DMS53 treated with DMSO at 0.1 percent for 48 hours (cell line): ENCODE measurements at regions not wholly inside any gene's neighbourhood (a gene's known extent, or its start where the extent isn't known, plus 50 kb on each side); places are given as distances from the start of the nearest gene placed in this dataset.

Experiments used
- DNase-seq: peaks from one replicate; lab custom pipeline; 2025; ENCODE audit not compliant: unreplicated experiment; lab: John Stamatoyannopoulos, UW

DNA sequence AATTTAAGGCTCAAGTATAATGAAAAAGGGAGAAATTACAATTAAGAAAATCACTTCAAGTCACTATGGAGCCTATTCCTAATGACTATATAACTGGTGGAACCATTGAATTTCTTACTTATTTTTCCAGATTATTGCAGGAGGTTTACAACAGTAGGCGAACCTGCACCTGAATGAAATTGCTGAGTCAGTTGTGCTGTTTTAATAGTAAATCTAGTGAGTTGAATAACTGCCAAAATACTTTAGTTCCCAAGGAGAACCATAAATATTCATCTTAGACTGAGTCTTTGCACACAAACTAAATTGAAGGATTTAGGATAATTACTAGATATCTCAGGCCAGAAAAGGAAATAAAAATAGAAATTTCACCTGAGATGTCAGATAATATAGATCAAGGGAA, 1052.8 kb downstream of the NAALADL2 start:
- DNase-seq, result no peak

DNA sequence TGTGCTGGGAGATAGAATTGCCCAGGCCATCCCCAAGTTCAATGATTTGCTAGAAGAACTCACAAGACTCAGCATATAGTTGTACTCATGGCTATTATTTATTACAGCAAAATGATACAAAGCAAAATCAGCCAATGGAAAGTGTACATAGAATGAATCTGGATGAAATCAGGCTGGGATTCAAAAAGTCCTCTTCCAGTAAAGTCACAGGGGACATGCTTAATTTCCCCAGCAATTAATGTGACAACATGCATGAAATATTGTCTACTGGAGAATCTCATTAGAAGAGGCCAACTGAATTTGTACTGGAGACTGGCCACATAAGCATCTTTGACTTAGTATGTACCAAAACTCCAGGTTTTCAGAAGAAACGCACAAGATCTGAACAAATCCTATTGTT, 1043.1 kb downstream of the NAALADL2 start:
- no peak for DNase-seq

DNA sequence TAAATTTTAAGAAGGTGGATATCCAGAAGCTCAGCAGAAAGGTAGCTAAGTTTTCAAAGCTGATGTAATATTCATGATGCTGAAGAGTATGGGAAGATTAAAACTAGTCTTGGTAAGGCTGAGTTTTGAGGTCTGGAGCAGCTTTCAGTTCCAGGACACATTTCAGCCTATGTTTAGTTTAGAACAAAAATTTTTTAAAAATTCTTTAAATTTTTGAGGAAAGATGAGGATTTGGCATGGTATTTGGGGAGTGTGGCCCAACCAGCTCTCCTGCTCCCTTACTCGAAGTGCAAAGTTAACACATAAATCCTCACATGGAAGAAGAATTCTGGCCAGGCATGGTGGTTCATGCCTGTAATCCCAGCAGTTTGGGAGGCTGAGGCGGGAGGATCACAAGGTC, 1039.1 kb downstream of the NAALADL2 start:
- no peak for DNase-seq

DNA sequence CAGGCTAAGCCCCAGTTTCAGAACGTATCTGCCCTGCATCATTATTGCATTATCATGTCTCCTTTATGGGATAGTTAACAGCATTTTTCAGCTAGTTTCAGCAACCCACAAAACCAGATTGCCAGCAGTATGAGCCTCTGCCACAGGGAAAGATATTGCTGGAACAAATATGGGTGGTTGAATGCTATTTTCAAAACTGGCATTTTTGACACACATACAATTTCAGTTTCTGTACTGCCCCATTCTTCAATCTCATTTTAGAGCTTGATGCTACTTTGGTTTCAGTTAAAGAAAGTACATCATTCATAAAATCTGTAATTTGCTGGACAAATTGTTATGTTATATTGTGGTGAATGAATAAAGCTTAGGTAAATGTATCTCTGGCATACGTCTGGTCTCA, 1037.5 kb downstream of the NAALADL2 start:
- no peak for DNase-seq

GRCh38 chr3:175895731-175896130, 1036.6 kb downstream of the NAALADL2 start:
- DNase-seq, result no peak

DNA sequence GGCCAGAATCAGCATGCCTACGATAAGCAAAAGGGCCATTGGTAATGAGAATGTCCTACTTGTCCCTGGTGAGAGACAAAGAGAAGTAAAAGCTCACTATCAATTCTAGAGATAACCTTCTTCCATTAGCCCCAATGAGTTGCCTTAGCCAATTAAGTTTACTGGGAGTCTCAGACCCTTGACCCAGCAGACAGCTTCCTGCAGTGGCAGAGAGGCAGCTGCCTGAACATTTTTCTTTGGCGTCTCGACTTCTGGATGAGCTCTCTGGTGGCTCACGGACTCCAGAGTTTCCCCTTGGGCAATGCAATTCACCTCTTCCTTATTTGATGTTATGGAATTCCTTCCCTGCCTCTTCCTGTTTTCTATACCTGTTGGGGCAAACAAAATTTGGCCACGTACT, 1034.4 kb downstream of the NAALADL2 start:
- DNase-seq, result no peak

DNA sequence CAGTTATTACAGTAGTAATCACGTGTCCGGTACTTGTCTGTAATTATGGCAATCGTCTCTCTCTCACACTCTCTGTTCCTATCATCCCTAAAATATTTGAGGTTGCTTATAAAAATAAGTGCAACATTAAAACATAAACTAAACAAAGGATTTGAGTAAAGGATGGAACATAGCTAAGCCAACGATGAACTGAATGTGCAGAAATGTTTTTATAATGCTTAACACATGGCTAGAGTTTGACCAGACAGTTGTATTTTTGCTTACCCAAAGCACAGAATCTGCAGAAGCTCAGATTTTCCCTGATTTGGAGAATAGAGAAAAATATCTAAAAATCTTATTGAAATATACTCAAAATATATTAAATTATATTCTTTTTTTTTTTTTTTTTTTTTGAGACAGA, 1030.9 kb downstream of the NAALADL2 start:
- no peak for DNase-seq

DNA sequence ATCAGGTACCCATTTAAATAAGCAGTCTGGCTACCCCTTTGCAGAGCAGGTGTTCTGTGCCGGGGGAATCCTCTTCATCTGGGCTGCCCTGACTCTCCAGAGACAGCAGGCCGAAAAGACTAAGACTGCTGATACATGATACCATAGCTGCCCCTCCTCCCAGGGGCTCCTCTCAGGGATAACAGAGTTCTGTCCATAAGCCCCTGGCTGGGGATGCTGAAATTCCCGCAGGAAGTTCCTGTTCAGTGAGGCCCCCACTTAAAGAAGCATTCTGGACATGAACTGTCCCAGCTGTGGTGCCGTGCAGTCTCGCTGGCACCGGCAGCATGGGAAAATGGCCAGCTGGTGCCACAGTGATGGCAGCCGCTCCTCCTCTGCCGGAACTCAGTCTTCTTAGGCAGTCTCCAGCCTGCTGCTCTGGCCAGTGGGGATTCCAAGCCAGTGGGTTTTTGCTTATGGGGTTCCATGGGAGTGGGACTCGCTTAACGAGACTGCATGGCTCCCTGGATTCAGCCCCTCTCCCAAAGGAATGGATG, 1026.2 kb downstream of the NAALADL2 start:
- no peak for DNase-seq

GRCh38 chr3:175879417-175879816, 1020.3 kb downstream of the NAALADL2 start:
- DNase-seq, result no peak

DNA sequence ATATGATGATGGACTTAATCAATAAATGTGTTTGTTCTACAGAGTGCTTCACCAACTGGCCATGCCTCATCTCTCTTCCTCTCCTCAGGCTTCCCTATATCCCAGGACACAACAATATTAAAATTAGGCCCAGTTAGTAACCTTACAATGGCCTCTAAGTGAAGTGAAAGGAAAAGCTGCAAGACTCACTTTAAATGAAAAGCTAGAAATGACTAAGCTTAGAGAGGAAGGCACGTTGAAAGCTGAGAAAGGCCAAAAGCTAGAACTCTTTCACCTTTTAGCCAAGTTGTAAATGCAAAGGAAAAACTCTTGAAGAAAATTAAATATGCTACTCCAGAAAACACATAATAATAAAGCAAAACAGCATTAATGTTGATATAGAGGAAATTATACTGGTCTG, 1010.3 kb downstream of the NAALADL2 start:
- DNase-seq, result no peak

- DNase-seq, result no peak
Measured at GRCh38 chr3:175868626-175869025, 1009.5 kb downstream of the NAALADL2 start.

- no peak for DNase-seq
Measured at GRCh38 chr3:175865724-175866123, 1006.6 kb downstream of the NAALADL2 start.

GRCh38 chr3:175861916-175862315, 1002.8 kb downstream of the NAALADL2 start:
- no peak for DNase-seq
